Superior temporal gyrus (tissue), 1 donor: ENCODE measurements at regions not wholly inside any gene's neighbourhood (a gene's known extent, or its start where the extent isn't known, plus 50 kb on each side); places are given as distances from the start of the nearest gene placed in this dataset.

ENCODE experiments used
- DNase-seq: peaks from one replicate; pipeline ENCODE4 v3.0.0-alpha.2; 2016; ENCODE audit errors: extremely low spot score

DNA sequence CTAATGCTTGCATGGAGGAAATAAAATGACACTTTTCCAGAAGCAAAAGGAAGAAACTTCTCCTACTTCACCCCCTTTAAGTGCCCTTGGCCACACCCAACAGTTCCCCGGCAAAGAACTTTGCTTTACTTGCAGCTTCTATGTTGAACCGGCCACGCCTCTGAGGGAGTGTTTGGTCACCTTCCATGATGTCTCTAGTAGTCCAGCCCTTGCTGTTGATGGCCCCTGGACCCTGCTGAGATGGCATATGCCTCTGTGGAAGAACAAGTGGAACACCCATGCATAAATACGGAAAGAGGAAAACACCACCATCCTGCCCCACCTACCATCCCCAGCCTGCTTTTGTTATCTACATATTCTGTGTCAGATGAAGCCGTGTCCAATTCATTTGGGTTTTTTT is 218.3 kb upstream of the POU3F3 start:
- DNase-seq = no peak

DNA sequence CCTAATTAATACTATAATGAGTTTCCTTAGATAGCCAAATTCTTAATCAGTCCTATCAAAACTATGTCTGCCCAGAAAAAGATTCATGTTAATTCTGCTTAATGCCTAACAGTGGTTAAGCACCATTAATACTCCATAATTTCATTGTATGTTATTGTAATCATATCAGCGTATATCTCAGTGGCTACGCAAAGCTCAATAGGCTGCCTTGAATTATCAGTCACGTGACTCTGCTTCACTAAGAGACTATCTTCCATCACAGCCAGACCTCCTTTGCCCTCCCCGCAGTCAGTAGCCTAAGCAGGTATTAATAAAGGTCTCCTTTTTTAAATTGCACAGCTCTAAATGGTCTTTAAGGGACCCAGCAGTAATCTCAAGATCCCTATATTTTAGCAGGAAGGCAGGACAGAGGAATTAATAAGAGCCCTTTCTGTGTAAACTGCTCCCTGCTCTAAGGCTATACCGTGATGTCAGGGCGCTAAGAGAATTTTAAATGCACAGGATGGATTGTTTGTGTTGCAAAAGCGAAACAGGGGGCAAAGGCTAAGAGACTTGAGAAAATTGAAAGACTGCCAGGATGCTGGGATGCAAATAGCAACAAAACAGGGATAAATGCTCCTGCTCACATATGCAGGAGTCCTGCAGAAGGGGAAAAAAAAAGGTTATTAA is 215.6 kb upstream of the POU3F3 start:
- DNase-seq = no peak

- no peak for DNase-seq
Observed at GRCh38 chr2:104638859-104639202, 215.1 kb upstream of the POU3F3 start.

DNA sequence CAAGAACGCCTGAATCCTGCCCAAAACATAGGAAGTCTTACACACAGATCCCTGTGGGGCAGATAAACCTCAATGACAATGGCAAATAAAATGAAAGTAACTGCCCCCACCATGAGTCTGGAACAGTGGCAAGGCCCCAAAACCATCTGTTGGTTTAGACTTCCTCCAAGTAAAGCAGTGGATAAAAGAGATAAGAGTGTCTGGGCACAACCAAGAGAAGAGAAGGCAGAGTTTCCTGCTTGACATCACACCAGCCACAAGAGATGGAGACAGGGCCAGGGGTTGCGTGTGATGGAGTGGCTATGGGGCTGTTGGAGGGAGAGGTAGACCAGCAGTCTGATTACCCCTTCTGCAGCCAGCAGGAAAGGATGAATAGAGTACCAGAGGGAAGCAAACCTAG is 212.1 kb upstream of the POU3F3 start:
- DNase-seq = no peak

GRCh38 chr2:104648376-104648775 is 205.5 kb upstream of the POU3F3 start:
- DNase-seq = no peak

DNA sequence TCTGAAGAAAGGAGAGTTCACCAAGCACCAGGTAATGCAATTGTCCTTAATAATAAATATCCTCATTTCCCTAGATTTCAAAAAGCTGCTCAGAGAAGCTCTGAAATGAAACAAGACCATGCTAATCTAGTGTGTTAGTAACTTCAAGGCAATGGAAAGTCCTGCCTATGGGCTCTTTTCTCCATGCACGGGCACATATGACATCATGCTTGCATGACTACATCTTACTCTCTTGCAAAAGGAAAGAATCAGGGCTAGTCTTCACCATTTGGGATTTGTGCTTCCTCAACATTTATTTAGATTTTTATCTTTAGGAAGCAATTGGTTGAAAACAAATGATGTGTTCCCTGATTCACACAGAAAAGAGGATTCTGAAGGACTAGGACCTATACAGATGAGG is 204.0 kb upstream of the POU3F3 start:
- no peak for DNase-seq

- no peak for DNase-seq
Observed at GRCh38 chr2:104650405-104650996, 203.4 kb upstream of the POU3F3 start.

- DNase-seq = no peak
Observed at GRCh38 chr2:104654811-104655210, 199.1 kb upstream of the POU3F3 start.

- no peak for DNase-seq
Observed at GRCh38 chr2:104656571-104657163, 197.2 kb upstream of the POU3F3 start.

- DNase-seq = no peak
Observed at GRCh38 chr2:104658144-104658835, 195.6 kb upstream of the POU3F3 start.

DNA sequence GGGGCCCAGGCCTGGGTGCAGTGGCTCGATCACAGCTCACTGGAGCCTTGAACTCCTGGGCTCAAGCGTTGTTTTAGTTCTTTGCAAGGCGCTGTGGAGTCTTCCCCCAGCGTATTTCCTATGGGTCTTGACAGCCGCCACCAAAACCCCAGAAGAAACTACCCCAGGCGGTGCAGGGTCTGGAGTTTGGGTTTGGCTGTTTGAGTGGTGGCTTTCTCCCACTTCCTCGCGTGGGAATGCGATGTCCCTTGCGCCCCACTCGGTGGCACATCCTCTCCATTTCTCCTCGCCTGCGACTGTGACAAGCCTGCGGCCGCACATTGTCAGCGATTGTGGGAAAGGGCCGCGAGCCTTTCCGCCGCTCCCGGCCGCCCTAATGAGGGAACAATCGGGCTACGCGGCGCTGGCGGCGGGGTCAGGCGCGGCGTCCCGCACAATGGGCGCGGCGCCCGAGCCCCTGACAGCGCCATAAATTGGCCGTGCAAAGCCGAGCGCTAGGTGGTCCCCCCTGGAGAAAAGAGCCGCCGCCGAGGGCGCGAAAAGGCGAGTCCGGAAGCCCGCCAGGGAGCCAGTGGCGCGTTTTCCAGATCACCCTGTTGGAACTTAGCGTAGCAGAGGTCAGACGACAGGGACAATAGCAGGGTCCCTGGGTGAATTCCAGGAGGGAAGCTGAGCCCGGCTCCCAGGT is 194.9 kb upstream of the POU3F3 start:
- peak; percentile 62 for DNase-seq

- DNase-seq = no peak
Observed at GRCh38 chr2:104660991-104661390, 192.9 kb upstream of the POU3F3 start.

GRCh38 chr2:104664672-104665071 is 189.2 kb upstream of the POU3F3 start:
- DNase-seq = no peak

DNA sequence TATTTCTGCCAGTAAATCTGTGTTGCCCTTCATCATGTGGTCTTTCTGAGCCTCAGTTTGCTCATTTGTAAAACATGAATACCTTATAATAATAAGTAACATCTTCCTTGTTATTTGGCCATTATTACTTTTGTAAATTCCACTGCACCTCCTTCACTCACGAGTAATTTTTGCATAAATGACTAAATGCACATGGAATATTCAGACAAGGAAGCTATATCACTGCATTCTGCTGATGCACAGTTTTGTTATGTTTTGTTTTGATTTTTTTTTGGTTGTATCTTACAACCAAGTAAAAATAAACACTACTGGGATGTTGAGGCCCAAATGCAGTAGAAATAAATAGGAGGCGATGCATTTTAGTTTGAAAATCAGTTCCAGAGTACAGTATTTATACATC is 185.3 kb upstream of the POU3F3 start:
- no peak for DNase-seq

- no peak for DNase-seq
Observed at GRCh38 chr2:104673225-104673624, 180.7 kb upstream of the POU3F3 start.

- no peak for DNase-seq
Observed at GRCh38 chr2:104678181-104678580, 175.7 kb upstream of the POU3F3 start.

GRCh38 chr2:104685591-104685990 is 168.3 kb upstream of the POU3F3 start:
- no peak for DNase-seq

DNA sequence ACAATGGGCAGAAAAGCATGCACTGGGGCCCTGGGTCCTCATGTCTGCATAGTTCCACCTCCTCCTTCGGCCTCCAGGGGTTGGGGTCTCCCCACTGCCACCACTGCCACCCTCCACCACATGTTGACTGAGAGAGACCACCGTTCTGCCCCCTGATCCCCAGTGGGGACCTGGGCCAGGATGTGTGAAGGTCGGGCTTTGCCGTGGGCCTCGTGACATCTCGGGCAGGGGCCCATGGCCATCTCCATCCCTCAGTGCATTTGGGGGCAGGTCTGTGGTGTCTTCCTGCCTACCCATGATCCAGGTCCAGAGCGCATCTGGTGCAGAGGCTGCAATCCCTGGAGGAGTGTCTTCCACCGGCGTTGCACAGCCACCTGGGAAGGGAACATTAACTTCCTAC is 166.8 kb upstream of the POU3F3 start:
- no peak for DNase-seq

GRCh38 chr2:104690255-104690984 is 163.5 kb upstream of the POU3F3 start:
- DNase-seq = no peak

GRCh38 chr2:104698276-104698675 is 155.6 kb upstream of the POU3F3 start:
- DNase-seq = no peak

DNA sequence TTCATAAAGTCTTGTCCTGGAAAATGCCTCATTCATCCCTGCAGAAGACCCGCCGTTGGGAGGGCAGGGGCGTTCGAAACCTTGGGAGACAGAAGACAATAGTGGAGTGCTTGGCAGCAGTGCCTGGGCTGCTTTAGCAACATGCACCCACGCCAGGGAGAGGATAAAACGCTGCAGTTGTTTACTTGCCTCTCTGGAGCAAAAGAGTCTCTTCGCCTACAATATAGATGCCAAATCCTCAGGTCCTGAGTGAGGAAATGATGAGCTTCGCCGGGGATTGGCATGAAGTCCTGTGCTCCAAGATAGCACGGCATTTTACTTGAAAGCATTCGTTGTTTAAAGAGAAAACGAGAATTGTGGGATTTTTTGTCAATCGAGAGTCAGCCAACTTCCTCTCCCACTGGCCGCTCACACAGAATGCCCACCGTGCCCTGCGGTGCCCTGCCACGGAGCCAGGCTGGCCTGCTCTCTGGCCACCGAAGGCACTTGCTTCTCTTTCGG is 152.5 kb upstream of the POU3F3 start:
- DNase-seq = peak; percentile 73
